ENCODE measurements at regions not wholly inside any gene's neighbourhood (a gene's known extent, or its start where the extent isn't known, plus 50 kb on each side); places are given as distances from the start of the nearest gene placed in this dataset.
"Not testable (repeated sequence)": the region's sequence is repeated elsewhere in the genome, so short reads cannot be mapped to it uniquely, and the experiment has no call there.

- DNase-seq, result peak; percentile 28
Measured at GRCh38 chr14:97773598-97773997, 976.4 kb downstream of the VRK1 start.

DNA sequence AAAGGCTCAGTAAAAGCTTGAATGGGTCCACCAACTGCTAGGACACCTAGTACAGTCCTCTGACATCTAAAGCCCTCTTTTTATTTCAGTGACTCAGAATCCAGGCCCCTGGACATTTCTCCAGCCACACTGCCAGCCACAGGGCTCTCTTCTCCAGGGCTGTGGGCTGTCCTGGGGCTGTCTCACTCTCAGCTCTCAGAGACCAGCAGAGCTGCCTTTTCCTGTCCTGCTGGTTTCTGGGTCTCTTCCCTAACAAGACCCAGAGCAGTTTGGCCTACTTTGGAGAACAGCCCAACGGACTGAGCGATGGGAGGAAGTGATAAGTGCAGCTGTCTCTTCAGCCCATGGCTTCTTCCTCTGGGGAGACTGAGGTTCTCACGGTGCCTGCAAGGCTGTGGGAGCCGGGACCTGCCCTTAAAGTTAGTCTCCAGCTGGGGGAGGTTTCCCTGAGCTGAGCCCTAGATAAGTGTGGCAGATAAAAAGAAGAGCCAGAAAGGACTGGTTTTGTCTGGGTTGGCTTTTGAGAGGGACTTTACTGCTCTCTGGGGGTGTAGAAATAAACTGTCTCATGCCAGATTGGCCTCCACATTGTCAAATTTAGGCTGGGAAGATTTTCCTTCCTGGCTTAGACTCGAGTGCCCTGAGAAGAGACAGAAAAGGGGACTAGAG is 979.8 kb downstream of the VRK1 start:
- peak; percentile 91 for DNase-seq

DNA sequence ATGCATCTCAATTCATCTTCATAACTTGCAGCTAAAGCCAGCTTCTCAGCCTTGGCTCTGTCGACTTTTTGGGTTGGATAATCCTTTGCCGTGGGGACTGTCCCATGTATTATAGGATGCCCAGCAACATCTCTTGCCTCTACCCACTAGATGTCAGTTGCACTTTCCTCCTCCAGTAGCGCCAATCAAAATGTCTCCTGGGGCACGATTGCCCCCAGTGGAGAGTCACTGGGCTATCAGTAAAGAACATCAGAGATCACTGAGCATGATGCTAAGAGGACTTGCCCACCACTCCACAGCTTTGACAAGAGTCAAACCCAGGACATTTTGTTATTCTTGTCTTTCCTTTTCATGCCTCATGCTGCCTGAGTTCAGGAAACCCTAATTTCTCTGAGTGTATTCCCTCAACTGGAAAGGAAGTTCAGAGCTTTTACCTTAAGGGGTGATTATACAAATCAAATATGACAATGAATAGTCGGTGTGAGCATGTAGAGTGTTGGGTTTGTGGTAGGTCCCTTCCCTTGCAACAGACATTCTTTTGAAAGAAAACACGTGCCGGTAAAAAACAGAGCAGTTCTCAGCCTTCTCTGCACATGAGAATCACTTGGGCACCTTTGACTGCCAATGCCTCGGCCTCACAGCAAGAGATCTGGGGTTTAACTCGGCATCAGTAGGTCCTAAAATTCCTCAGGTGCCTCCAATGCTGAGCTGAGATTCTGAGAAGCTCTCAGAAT is 980.6 kb downstream of the VRK1 start:
- no peak for DNase-seq

GRCh38 chr14:97779140-97779539 is 982.0 kb downstream of the VRK1 start:
- DNase-seq, result no peak

GRCh38 chr14:97780804-97781203 is 983.6 kb downstream of the VRK1 start:
- DNase-seq, result no peak

DNA sequence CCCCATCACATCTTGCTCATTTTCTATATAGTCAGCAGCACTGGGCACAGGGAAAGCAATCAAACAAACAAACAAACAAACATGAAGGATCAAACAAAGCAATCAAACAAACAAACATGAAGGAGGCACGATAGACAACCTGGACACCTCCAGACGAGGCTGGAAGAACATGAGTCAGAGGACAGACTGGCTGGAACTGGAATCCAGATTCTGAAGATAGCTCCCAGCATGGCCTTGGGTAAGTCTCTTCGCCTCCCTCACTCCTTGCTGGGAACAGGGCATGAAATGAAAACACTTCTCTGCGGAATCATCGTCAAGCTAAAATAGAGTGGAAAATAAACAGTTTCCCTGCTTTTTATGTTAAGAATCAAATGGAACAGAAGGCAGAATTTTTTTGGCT is 984.8 kb downstream of the VRK1 start:
- DNase-seq, result no peak

- no peak for DNase-seq
Measured at GRCh38 chr14:97782871-97783414, 985.8 kb downstream of the VRK1 start.

GRCh38 chr14:97785495-97785894 is 988.3 kb downstream of the VRK1 start:
- DNase-seq, result no peak

GRCh38 chr14:97788364-97788763 is 991.2 kb downstream of the VRK1 start:
- DNase-seq, result no peak

- no peak for DNase-seq
Measured at GRCh38 chr14:97788846-97789526, 991.8 kb downstream of the VRK1 start.

DNA sequence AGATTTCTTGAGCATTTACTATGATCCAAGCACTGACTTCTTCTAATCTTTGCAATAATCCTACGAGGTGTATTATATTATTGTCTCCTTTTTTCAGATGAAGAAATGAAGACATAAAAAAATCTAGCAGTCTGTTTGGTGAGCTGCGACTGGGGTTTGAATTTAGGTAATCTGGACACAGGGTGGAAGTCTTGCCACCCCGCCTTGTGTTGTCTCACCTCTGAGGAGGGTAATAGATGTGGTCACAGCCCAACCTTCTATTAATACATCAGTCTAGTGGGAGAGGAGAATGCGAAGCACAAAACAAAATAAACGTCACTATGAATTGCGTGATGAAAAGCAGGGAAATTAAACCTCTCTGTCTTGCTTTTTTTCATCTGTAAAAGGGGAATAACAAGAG is 993.9 kb downstream of the VRK1 start:
- no peak for DNase-seq

DNA sequence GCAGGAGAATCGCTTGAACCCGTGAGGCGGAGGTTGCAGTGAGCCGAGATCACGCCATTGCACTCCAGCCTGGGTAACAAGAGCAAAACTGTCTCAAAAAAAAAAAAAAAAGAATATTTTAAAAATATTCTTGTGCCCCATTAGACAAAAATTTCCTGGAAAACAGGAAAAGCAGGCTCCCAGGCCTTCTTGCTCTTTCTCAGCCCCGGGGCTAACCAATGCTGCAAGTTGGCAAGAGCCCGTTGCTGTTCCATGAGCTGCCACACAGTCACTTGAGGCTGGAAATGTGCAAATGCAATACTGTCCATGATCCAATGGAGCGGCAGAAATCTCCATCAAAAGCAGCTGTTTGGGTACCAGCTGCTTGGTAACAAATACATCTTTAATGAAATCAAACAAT is 994.7 kb downstream of the VRK1 start:
- no peak for DNase-seq

DNA sequence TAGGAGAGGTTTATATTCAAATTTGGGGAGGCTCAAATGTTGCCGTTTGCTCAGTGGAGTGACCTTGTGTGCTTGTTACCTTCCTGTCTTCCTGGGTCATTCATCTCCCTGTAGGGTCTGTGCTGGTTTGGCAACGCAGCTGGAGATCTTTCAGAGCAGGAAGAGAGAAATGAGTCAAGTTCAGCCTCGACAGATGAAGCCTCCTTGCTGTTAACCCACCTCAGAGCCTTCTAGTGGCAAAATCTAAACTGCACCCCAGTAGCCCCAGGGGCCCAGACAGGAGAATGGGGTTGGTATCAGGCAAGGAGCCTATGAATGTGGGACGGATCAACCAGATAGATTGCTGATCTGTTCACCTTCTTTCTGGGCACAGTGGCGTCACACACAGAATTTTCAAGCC is 999.3 kb downstream of the VRK1 start:
- DNase-seq, result no peak

DNA sequence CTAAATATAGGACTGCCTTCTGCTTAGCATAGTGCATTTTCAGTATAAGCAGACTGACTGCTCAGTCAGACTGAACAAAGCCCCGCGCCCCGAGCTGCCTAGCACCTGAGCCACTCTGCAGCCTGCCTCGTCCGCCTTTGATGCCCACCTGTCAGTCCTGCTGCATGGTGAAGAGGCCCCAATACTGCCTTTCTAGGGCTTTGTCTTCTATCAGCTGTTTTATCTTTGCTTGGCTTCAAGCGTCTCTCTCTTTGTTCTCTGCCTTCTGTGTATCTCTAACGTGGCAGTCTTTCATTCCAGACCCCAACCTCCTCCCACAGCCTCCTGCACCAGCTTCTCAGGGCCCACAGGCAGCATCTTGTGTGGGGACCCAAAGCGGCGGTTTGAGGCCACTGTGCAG is 1001.0 kb downstream of the VRK1 start:
- DNase-seq, result no peak

DNA sequence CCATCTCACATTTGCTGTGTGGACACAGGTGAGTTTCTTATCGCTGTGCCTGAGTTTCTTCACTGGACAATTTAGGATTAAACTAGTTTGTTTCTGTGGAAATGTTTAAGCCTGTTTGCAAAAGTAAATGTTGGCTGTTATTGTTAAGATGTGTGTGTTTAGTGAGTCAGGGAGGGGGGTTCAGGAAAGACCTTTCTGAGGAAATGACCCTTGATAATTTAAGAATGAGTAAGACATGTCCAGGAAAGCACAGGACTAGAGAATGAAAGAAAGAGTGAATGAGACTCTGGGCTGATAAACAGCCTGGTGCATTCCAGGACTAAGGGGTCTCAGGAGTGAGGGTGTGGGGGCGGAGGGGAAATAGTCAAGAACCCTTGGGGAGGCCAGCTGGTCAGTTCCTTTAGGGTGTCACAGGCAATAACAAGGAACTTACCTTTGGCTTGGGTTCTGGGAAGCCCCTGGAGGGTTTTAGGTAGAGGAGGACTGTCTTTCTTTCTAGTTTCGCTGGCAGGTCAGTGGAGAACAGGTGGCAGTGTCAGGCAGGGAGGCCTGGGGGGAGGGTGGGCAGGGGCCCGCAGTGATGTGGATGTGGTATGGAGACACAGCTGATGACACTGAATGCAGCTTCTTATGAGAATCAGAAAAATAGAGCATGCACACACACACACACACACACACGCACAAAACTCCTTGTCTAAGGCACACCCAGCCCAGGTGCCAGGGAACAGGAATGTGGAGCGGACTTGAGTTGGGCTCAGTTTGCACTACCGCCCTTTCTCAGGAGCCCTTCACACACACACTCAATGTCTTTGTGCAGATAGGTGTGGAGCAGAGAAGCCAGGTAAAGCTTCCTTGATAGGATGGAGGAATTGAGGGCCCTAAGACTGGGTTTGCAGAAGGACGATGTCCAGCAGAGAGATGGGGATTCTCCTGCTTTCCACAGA is 1005.5 kb downstream of the VRK1 start:
- no peak for DNase-seq

GRCh38 chr14:97804056-97804455 is 1006.9 kb downstream of the VRK1 start:
- no peak for DNase-seq

- no peak for DNase-seq
Measured at GRCh38 chr14:97806891-97807290, 1009.7 kb downstream of the VRK1 start.

- not testable (repeated sequence) for DNase-seq
Measured at GRCh38 chr14:97808541-97808940, 1011.4 kb downstream of the VRK1 start.

GRCh38 chr14:97813556-97813955 is 1016.4 kb downstream of the VRK1 start:
- no peak for DNase-seq

DNA sequence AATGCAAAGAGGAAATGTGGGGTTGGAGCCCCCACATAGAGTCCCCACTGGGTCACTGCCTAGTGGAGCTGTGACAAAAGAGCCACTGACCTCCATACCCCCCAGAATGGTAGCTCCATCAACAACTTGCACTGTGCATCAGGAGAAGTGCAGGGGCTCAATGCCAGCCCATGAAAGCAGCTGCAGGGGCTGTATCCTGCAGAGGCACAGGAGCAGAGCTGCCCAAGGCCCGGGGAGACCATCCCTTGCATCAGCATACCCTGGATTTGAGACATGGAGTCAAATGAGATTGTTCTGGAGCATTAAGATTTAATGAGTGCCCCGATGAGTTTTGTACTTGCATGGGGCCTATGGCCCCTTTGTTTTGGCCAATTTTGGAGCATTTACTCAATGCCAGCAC is 1023.6 kb downstream of the VRK1 start:
- DNase-seq, result no peak

DNA sequence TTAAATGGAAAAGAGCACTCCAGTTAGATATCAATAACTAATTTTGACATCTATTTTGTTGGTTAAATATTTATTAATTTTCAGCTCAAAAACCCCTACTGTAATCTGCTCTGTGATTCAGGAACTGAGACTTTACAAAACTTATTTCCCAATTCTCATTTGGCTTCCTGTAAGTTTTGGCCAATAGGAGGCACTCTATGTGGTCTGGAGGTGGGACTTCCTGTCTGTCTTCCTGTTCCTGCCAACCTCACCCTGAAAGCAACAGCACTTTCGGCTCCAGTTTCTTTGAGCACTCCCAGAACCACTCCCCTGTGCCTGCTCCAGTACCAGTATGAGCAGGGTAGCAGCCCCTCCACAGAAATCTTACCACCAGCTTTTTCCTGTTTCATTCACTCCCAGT is 1027.0 kb downstream of the VRK1 start:
- no peak for DNase-seq

DNA sequence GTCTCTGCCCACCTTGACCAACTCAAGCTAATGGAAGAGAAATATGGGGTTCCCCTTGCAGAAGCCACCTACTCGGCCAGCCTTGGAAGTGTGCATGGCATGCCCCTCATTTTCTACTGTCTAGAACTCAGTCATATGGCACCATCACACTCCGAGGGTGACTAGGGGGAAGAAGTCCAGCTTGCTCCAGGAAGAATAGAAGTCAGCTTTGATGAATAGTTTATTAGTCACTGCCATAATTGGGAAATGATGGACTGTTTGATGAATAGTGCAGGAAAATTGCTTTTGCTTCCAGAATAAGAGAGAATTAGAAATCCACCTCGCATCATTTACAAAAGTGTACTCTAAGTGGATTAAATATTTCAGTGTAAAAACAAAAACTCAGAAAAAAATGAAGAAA is 1030.6 kb downstream of the VRK1 start:
- no peak for DNase-seq

- no peak for DNase-seq
Measured at GRCh38 chr14:97832776-97833175, 1035.6 kb downstream of the VRK1 start.
